Stimulated activated CD4-positive, alpha-beta T cell treated with anti-CD3 and anti-CD28 coated beads, TNF-alpha, amount 100 ng/mL, for 24 hours (primary cell): ENCODE measurements at regions not wholly inside any gene's neighbourhood (a gene's known extent, or its start where the extent isn't known, plus 50 kb on each side); places are given as distances from the start of the nearest gene placed in this dataset.

Source experiments
- DNase-seq, 3 experiments: peaks; one replicate each; pipeline ENCODE4 v3.0.0-alpha.2; 2020; ENCODE audit warnings: low read depth in 3 of 3

DNA sequence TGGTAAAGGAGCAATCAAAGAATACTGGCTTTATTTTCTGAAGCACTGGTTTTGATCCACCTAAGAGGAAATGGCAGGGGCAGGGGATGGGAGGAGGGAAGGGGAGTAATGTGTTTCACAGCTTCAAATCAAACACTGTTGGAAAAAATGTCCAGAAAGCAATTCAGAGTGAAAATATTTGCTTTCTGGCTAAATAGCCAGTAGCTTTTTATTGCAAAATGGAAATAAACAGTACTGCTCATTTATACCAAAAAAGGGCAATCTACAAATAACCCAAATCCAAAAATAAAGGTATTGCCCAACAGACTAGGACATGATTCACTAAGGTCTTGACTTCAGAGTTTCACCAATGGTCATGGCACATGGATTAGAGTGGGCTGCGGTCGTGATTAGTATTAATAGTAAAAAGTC lies 279.3 kb upstream of the THBS1 start:
- no peak for DNase-seq

DNA sequence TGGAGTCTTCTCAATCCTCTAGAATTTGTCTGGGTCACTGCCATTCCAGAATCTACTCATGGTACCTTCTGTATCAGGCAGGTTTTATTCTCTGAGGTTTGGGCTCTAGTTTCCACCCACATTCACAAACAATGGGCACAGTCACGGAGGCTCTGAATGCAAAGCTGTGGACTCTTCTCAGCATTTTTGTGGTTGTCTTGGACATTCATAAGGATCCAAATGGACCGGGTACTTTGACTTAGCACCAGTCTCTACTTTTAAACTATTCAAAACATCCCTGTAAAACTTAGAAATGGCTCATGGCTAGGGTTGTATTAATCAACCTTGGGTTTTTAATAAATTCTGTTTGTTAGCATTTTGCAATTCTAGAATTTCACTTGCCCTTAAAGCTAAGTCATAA lies 277.9 kb upstream of the THBS1 start:
- DNase-seq, result no peak

GRCh38 chr15:39304201-39304841 lies 276.6 kb upstream of the THBS1 start:
- no peak for DNase-seq

GRCh38 chr15:39304931-39305728 lies 275.7 kb upstream of the THBS1 start:
- DNase-seq, result no peak

DNA sequence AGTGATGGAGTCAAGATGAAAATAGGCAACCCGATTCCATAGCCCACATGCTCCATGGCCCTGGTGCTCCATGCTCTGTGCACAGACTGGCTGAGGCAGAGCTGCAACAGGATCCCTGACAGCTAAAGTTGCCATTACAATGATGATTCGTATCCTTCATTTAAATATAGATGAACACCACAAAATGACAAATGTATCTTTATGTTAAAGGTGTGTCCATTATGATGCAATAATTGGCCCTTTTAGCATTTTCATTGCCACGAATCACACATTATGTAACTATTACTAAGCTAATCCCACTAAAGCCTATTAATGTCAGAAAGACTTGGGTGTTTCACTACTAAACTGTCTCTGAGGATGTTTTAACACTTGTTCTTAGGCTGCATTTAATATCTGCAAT lies 270.2 kb upstream of the THBS1 start:
- no peak for DNase-seq

DNA sequence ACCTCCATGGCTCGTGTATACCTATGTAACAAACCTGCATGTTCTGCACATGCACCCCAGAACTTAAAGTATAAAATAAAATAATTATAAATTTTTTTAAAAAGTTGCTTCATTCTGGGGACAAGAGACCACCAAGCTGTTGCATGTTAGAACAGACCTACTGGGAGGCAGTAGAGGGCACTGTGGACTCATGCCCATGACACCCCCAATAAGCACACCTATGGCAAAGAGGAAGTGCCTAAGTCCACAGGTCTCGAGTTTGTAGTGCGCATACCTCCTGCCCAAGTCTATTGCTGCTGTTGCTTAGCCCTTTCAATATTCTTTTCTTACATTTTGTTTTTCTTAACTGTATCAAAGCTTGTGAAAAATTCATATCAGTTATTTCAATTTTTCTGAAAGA lies 267.9 kb upstream of the THBS1 start:
- no peak for DNase-seq

- DNase-seq, result no peak
Measured at GRCh38 chr15:39313467-39313866, 267.4 kb upstream of the THBS1 start.

GRCh38 chr15:39313881-39314280 lies 267.0 kb upstream of the THBS1 start:
- DNase-seq, result no peak

DNA sequence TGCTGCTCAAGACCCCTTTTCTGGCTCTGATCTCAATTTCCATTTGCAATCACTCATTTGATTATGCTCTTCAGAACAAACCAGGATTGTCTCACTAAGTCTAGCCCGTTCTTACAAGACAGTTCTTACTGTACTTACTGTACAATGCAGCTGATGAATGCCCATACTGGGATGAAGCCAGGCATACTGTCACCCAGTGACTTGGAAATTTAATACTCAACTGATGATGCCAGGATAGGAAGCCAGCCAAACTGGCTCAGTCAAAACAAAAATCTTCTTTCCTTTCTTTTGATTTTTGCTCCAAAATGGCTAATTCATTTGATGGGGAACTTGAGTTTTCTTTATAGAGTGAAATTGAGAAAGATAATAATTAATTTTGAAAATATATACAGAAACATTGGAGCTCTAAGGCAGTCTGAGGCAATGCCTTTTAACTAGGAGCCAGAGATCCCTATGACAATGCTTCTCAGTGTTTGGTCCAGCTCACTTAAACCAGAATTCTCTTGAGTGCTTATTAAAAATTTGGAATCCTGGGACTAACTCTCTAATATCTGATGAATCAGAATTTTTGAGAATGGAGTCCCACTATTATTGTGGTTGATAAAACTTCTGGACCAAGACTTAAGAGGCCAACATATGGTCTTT lies 265.6 kb upstream of the THBS1 start:
- no peak for DNase-seq

DNA sequence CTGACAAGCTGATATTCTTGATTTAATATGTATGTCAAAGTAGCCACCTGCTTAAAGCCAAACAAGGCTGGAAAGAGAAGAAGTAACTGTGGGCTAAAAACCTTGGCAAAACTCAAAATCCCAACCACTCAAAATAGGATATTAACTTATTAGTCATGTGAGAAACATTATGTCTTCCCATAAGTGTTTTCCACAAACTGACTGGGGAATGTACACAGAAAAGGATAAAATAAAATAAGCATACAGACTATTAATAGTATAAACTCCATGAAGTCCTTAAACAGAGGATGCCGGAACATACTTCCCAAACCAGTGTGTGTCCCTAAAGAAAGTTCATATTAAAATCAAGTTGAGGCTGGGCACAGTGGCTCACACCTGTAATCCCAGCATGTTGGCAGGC lies 263.7 kb upstream of the THBS1 start:
- no peak for DNase-seq

GRCh38 chr15:39318231-39318630 lies 262.6 kb upstream of the THBS1 start:
- DNase-seq, result no peak

DNA sequence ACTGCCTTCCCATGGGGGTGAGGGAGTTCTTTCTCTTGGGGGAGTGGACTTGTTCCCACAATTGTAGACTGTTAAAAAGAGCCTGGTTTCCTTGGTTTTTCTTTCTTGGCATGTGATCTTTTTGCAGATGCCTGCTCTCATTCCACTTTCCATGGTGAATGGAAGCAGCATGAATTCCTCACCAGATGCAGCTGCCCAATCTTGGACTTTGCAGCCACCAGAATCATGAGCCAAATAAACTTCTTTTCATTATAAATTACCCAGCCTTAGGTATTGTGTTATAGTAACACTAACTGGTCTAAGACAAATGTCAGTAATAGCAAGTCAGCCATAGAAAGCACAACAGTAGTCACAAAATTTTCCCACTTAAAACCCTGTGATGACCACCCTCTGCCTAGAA lies 260.5 kb upstream of the THBS1 start:
- DNase-seq, result no peak

- DNase-seq, result no peak
Measured at GRCh38 chr15:39320886-39321285, 260.0 kb upstream of the THBS1 start.

- DNase-seq, result no peak
Measured at GRCh38 chr15:39321977-39322376, 258.9 kb upstream of the THBS1 start.

DNA sequence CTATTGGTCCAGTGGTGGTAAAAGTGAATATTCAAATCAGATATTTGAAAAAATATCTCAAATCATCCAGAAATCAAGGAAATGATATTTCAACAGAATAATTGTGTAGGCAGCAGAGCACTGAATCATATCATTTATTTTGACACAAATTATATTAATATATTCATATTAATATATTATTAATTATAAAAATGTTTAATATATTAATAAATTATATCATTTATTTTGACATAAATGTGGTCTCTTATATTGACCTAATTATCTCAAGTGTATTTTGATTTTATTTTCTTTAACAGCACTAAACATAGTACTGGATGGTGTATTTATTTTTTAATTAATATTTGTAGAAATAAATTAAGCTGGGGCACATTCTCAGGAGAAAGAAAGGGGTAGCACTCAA lies 257.7 kb upstream of the THBS1 start:
- DNase-seq, result no peak

DNA sequence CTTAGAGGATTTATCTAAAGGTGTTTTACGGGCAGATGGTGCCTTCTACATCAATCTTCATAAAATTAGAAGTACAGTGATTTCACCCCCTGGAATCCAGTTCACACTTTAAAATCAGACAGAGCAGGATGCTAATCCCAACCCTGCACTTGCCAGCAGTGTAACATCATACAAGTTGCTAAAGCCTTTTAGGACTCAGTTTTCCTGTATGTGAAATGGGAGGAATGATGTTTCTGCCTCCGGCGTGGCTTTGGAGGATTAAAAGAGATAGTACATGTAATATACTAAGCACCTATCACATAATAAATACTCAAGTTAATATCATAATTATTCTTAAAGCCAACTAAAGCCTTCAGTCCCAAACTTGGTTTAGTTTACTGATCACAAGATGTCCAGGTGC lies 257.2 kb upstream of the THBS1 start:
- DNase-seq, result no peak

DNA sequence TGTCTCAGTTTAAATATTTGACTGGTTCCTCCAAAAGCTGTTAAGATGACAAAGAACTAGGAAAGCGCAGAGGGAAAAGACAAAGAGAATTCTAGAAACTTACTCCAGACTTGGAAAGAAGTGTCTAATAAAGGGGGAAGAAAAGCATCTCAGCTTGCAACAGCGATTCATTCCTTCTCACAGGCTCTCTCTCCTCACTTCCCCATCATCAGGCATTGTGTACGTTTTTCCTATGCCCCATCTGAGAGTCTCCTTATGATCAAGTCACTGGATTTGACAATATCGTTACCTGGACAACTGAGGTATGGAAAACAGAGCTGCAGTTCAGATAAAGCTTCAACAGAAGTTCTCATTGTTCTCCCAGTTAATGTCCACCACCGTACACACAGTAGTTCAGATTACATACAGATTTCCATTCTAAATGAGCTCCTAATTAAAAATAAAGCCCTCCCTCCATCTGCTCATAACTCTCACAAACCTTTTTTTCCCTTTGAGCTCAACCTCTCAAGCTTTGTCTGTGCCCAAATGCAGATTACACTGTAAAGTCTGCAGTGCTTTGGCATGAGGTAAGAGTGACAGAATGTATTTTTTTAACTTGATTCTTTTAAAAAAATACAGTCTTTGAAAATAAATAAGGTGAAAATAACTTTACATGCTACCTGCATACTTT lies 254.4 kb upstream of the THBS1 start:
- DNase-seq, result no peak

DNA sequence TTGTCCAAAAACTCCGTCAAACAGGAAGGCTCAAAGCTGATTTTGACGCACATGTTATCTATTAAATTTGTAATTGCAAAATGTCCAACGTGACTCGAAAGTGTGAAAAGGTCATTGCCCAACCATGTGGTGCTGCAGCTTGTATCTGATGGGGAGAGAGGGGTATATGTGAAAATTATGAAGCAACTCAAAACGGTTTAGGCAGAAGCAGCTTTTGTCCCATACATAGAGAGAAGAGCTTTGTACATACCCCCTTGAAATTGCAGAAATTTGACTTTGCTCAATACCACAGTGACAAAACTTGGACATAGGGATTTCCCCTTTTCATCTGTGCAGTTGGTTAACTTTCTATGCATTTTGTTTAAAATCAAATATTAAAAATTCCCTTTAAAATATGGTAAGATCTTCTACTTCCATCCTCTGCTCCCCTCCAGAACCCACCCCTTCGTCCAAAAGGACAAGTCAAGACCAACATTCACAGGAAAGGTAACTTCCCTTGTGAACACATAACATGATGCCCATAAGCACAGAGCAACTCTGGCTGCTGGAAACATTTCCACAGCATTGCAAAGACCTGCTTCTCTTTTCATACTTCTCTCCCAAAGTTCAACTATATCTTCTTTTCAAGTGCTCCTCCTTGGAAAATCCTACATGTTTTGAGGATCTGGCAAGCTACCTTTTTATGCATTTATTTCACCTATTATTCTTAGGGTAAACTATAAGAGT lies 253.7 kb upstream of the THBS1 start:
- DNase-seq, result no peak

GRCh38 chr15:39330061-39330460 lies 250.8 kb upstream of the THBS1 start:
- no peak for DNase-seq

GRCh38 chr15:39331584-39331983 lies 249.3 kb upstream of the THBS1 start:
- no peak for DNase-seq

- DNase-seq, result no peak
Measured at GRCh38 chr15:39332846-39333245, 248.0 kb upstream of the THBS1 start.

DNA sequence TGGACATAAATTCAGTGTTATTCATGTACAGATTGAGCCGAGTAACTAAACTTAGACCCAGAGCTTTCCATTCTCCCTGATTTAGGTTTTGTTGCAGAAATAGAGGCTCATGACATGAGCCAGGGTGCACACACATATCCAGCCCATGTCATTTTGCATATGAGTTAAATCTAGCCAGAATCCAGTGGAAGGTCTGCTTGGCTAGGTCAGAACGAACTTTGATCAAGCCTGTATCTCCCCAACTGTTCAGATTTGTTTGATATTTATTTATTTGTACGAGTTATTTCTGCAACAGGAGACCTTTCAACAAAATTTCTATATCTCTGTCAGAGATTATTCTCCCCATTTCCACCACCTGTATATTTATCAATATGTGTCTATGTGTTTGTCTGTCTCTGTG lies 247.5 kb upstream of the THBS1 start:
- DNase-seq, result no peak
